A549 (cell line): ENCODE measurements at regions not wholly inside any gene's neighbourhood (a gene's known extent, or its start where the extent isn't known, plus 50 kb on each side); places are given as distances from the start of the nearest gene placed in this dataset.

ENCODE experiments used
- CTCF ChIP-seq: fragments of >200 bp; sonication (Bioruptor Twin); formaldehyde crosslinking; IDR thresholded peaks from 3 replicates; pipeline ENCODE4 v1.5.1; 2016
- FOSB ChIP-seq: fragments of 250-450 bp; sonication (Bioruptor Pico); IDR thresholded peaks from 2 replicates; pipeline ENCODE4 v1.5.0; 2020; ENCODE audit warnings: mild to moderate bottlenecking, moderate library complexity
- POLR2A ChIP-seq: IDR thresholded peaks from 2 replicates; pipeline ENCODE4 v1.6.1; 2012; ENCODE audit warnings: mild to moderate bottlenecking, low read length

GRCh38 chr9:111271047-111271446 lies 59.0 kb downstream of the OR2K2 start:
- TF ChIP-seq CTCF (no peak), POLR2A (no peak), FOSB (CRISPR knock-in tag) (no peak)
